IPS-18a (cell line): ENCODE measurements at regions not wholly inside any gene's neighbourhood (a gene's known extent, or its start where the extent isn't known, plus 50 kb on each side); places are given as distances from the start of the nearest gene placed in this dataset.

Source experiments
- H3K27ac ChIP-seq: one replicate; pipeline ENCODE4 v1.5.1; 2013; ENCODE audit warnings: low read length
- H3K27me3 ChIP-seq: one replicate; pipeline ENCODE4 v1.6.1; 2013; ENCODE audit warnings: mild to moderate bottlenecking, low read length; ENCODE audit not compliant: control insufficient read depth, insufficient read depth
- H3K36me3 ChIP-seq: one replicate; pipeline ENCODE4 v1.6.1; 2013; ENCODE audit warnings: low read depth, low read length; ENCODE audit not compliant: control insufficient read depth
- H3K4me1 ChIP-seq: one replicate; pipeline ENCODE4 v1.6.1; 2013; ENCODE audit warnings: low read depth, low read length; ENCODE audit not compliant: control insufficient read depth
- H3K4me3 ChIP-seq: one replicate; pipeline ENCODE4 v1.5.1; 2013; ENCODE audit warnings: low read length
- H3K9ac ChIP-seq: one replicate; pipeline ENCODE4 v1.6.1; 2013; ENCODE audit warnings: mild to moderate bottlenecking, low read length, moderate library complexity
- H3K9me3 ChIP-seq: one replicate; pipeline ENCODE4 v1.6.1; 2013; ENCODE audit warnings: low read depth, low read length; ENCODE audit not compliant: control insufficient read depth

DNA sequence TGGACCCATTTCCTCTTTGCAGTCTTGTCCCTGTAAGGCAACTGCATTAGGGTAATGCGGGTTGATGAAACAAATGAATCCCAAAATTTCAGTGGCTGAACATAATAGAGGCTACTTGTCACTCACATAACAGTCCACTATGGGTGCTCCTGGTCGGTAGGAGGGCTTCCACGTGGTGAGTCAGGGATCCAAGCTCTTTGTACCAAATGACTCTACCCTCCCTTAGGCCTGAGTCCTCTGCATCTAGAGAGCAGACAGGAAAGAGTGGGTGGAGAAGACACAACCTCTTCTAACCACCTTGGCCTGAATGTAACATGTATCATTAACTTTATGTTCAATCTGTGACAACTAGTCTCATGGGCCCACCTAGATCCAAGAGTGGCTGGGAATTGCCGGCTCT, 86.2 kb upstream of the HAAO start:
- Histone ChIP-seq H3K4me1 (no peaks in the 10 kb centered on the region), H3K9ac (no peak overlapping the region), H3K27me3 (no peaks in the 10 kb centered on the region), H3K36me3 (no peaks in the 10 kb centered on the region), H3K9me3 (no peaks in the 10 kb centered on the region), H3K4me3 (no peak overlapping the region), H3K27ac (no peak overlapping the region)

DNA sequence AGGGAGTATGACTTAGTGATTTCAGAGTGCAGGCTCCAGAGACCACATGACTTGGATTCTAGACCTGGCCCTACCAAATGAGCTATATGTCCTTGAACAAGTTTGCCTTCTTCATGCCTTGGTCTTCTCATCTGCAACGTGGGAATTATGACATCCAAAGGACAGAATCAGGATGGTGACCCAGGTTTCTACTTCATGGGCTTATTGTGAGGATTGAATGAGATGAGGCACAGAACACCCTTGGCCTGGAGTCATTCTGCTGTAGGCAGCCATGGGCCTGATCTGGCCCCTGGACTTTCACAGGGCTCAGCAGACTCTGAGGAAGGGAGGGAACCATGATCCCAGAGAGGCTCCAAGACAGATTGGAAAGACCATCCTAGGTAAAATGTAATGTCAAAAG, 85.6 kb upstream of the HAAO start:
- H3K4me1 ChIP-seq, result no peaks in the 10 kb centered on the region
- H3K9me3 ChIP-seq, result no peaks in the 10 kb centered on the region
- no peak overlapping the region for H3K9ac ChIP-seq
- H3K27me3 ChIP-seq, result no peaks in the 10 kb centered on the region
- H3K36me3 ChIP-seq, result no peaks in the 10 kb centered on the region
- H3K27ac ChIP-seq, result no peak overlapping the region
- no peak overlapping the region for H3K4me3 ChIP-seq

DNA sequence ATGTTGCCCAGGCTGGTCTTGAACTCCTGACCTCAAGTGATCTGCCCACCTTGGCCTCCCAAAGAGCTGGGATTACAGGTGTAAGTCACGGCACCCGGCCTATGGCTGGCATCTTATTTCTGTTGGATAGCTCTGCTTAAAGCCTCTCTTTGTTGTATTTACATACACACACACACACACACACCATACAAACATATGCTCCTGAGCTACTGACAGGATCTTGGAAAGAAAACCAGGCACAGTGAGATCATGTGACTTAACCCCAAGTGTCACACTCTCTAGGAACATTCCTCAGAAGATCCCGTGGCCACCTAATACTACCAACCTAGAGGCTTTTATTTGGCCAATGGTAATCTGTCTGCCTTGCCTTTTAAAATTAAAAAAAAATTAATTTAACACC, 85.1 kb upstream of the HAAO start:
- H3K9ac ChIP-seq, result no peak overlapping the region
- H3K4me3 ChIP-seq, result no peak overlapping the region
- no peaks in the 10 kb centered on the region for H3K27me3 ChIP-seq
- no peaks in the 10 kb centered on the region for H3K36me3 ChIP-seq
- no peaks in the 10 kb centered on the region for H3K4me1 ChIP-seq
- H3K9me3 ChIP-seq, result no peaks in the 10 kb centered on the region
- no peak overlapping the region for H3K27ac ChIP-seq

DNA sequence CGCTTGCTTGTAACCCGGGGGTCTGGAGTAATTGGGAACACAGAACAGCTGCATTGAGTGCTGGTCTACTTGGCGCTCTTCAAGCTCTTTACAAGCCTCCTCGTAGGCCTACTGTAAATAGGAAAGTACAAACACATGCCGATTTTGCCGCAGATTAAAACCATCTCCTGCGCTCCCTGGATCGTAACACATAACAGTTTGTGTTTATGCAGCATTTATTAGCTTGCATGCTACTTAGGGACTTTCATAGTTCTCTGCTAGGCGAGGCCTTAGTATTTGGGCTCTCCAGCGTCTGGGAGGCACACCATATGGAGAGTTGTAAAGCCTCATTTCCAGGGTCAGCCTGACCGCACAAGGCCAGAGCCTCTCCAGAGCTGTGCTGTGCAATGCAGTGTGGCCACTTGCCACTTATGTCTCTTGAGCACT, 84.0 kb upstream of the HAAO start:
- Histone ChIP-seq H3K27me3 (no peaks in the 10 kb centered on the region), H3K4me1 (no peaks in the 10 kb centered on the region), H3K4me3 (no peak overlapping the region), H3K9me3 (no peaks in the 10 kb centered on the region), H3K27ac (no peak overlapping the region), H3K36me3 (no peaks in the 10 kb centered on the region), H3K9ac (no peak overlapping the region)

DNA sequence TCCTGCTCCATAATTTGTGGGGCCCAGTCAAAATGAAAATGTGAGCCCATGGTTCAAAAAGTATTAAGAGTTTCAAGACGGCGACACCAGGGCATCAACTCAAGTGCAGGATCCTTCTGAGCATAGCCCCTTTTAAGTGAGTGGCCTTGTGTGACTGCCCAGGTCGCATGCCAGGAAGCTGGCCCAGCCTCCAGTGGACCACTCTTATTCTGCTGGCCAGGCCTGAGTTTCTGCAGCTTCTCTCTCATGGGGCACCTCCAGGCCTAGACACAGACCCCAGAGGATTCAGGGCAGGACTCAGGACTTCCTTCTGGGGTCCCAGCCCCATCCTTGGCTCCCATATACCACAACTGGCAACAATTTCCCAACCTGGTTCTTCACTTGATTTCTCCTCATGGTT, 83.5 kb upstream of the HAAO start:
- no peaks in the 10 kb centered on the region for H3K36me3 ChIP-seq
- H3K27me3 ChIP-seq, result no peaks in the 10 kb centered on the region
- H3K4me3 ChIP-seq, result no peak overlapping the region
- no peaks in the 10 kb centered on the region for H3K9me3 ChIP-seq
- H3K27ac ChIP-seq, result no peak overlapping the region
- H3K4me1 ChIP-seq, result no peaks in the 10 kb centered on the region
- H3K9ac ChIP-seq, result no peak overlapping the region

DNA sequence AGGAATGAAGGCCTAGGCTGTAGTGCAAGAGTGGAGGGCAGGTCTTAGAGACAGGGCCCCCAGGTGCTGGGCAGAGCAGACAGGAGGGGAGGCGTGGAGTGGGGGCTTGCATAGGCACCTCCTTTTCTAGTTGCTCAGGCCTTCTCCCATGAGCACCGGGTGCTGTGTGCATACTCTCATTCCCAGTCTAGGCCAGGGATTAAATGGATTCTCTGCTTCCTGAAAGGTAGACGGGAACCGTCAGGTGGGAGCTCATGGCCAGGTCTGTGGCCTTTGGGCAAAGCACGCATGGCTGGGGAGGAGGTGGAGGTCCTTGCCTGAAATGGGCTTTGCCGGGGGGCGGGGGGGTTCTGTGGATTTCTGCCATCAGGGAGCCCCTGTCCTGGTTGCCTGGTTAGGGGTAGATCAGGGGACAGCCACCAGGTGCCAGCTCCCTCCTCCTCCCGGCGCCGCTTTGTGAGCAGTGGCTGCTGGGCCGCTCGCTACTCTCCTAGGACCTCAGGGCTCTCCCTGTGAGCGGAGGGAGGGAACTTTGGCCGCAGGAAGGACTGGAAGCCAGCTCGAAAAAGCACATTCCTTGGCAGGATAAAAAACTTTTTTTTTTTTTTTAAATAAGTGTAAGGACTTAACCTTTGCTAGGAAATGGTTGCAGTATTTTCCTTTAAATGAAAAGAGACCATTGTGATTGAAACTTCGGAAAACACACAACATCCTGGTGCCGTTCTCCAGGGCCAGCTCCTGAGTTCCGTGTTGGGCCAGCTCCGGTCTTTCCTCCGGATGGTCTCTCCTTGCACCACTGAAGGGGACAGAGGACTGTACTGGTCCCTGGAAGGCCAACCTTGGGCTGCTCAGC, 82.8 kb upstream of the HAAO start:
- H3K27ac ChIP-seq, result no peak overlapping the region
- H3K27me3 ChIP-seq, result no peaks in the 10 kb centered on the region
- no peak overlapping the region for H3K9ac ChIP-seq
- no peaks in the 10 kb centered on the region for H3K4me1 ChIP-seq
- H3K36me3 ChIP-seq, result no peaks in the 10 kb centered on the region
- no peaks in the 10 kb centered on the region for H3K9me3 ChIP-seq
- no peak overlapping the region for H3K4me3 ChIP-seq

DNA sequence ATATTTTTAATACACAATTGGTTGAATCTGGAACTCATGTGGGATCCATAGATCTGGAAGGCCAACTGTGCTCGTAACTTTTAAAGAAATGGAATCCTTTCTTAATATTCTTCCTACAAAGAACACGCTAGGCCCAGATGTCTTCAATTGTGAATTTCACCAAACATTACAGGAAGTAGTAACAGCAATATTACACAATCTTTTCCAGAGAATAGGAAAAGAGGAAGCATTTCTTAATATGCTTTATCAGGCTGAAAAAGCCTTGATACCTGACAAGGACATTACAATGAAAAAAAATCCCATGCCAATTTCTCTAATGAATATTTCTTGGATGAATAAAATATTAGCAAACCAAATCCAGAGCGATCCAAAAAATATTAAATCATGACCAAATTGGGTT, 80.3 kb upstream of the HAAO start:
- peaks cover 11% of the 10 kb centered on the region for H3K9me3 ChIP-seq
- H3K27ac ChIP-seq, result no peak overlapping the region
- H3K4me3 ChIP-seq, result no peak overlapping the region
- no peaks in the 10 kb centered on the region for H3K4me1 ChIP-seq
- H3K36me3 ChIP-seq, result no peaks in the 10 kb centered on the region
- H3K9ac ChIP-seq, result no peak overlapping the region
- no peaks in the 10 kb centered on the region for H3K27me3 ChIP-seq

DNA sequence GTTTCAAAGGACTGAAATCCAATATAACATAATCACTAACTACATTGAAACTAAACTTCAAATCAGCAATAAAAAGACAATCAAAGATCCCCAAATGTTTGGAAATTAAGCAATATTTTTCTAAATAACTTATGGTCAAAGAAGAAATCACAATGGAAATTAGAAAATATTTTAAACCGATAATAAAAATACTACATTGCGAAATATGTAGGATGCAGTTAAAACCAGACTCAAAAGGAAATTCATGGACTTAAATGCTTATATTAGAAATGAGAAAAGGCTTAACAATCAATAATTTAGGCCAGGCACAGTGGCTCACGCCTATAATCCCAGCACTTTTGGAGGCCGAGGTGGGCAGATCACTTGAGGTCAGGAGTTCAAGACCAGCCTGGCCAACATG, 79.0 kb upstream of the HAAO start:
- peaks cover 11% of the 10 kb centered on the region for H3K9me3 ChIP-seq
- no peaks in the 10 kb centered on the region for H3K4me1 ChIP-seq
- no peaks in the 10 kb centered on the region for H3K27me3 ChIP-seq
- no peak overlapping the region for H3K27ac ChIP-seq
- no peaks in the 10 kb centered on the region for H3K36me3 ChIP-seq
- H3K9ac ChIP-seq, result no peak overlapping the region
- no peak overlapping the region for H3K4me3 ChIP-seq

DNA sequence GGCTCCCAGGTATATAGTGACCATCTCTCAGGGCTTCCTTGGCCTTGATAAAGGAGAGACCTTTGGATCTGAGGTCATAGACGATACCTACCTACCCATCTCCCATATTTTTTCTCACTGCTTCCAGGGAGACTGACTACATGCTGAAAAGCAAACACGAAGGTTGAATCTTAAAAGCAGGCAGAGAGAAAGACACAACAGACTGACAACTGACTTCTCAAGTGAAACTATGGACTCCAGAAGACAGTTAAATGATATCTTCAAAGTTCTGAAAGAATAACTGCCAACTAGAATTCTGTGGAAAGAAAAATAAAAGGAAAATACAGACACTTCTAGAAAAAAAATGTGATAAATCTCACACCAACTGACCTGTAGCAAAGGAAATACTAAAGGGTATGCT, 76.5 kb upstream of the HAAO start:
- Histone ChIP-seq H3K27me3 (no peaks in the 10 kb centered on the region), H3K4me1 (no peaks in the 10 kb centered on the region), H3K4me3 (no peak overlapping the region), H3K27ac (no peak overlapping the region), H3K36me3 (no peaks in the 10 kb centered on the region), H3K9me3 (peaks cover 11% of the 10 kb centered on the region), H3K9ac (no peak overlapping the region)

DNA sequence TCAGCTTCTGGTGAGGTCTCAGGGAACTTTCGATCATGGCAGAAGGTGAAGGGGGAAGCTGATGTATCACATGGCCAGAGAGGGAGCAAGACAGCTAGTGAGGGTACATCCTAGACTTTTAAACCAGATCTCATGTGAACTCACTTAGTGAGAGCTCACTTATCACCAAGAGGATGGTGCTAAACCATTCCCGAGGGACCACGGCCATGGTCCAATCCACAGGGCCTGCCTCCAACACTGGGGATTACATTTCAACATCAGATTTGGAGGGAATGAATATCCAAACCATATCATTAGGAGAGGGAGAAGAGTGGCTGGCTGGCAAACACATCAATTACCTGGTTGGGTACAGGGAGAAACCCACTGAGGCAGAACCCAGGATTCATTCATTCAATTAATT, 75.7 kb upstream of the HAAO start:
- Histone ChIP-seq H3K27me3 (no peaks in the 10 kb centered on the region), H3K4me3 (no peak overlapping the region), H3K4me1 (no peaks in the 10 kb centered on the region), H3K9ac (no peak overlapping the region), H3K36me3 (no peaks in the 10 kb centered on the region), H3K9me3 (peaks cover 11% of the 10 kb centered on the region), H3K27ac (no peak overlapping the region)

DNA sequence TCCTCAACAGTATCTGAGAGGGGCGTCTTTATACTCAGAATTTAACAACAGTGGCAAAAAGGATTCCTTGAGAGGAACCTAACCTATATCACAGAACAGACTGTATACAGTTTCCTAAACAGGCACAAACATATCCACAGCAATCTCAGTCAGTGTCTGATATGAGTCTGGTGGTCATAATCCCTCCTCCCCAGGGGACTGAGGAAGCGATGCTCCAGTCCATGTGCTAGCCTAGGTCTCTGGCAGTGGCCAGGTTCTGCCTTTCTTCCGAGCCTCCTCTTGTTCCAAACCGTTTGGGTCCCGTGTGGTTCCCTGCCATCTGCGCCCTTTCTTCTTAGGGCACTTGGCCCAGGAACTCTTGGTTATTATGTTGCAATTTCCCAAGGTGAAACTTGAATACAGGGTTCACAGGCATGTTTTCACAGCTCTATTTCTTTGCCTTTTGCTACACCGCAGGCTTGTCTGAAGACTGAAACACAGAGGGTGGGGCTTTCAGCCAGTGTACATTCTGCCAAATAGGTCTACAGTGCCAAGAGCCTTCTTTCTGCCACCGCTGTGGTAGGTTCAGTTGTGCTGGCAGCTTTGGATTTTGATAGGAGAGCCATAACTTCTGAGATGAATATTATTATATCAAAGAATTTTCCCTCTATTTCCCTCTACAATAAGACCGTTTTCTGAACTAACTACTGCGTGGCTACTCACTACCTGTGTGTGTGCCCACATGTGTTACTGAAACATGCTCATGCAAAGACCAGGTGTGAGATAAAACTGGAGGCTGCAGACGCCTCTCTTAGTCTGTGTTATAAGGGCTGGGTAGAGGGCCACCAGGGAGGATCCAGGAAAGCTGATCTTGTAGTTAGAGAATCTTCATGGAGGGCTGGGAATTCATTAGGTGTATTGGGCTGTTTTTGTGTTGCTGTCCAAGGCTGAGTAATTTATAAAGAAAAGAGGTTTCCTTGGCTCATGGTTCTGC, 75.0 kb upstream of the HAAO start:
- H3K9me3 ChIP-seq, result peaks cover 11% of the 10 kb centered on the region
- H3K27ac ChIP-seq, result no peak overlapping the region
- H3K4me3 ChIP-seq, result no peak overlapping the region
- no peaks in the 10 kb centered on the region for H3K4me1 ChIP-seq
- H3K36me3 ChIP-seq, result no peaks in the 10 kb centered on the region
- no peak overlapping the region for H3K9ac ChIP-seq
- no peaks in the 10 kb centered on the region for H3K27me3 ChIP-seq
